HUES48 (cell line): ENCODE measurements at regions not wholly inside any gene's neighbourhood (a gene's known extent, or its start where the extent isn't known, plus 50 kb on each side); places are given as distances from the start of the nearest gene placed in this dataset.

Experiments
- H3K27ac ChIP-seq: one replicate; pipeline ENCODE4 v1.7.0; 2013; ENCODE audit warnings: low read depth, low read length, inconsistent platforms
- H3K27me3 ChIP-seq: 2 replicates; pipeline ENCODE4 v1.6.1; 2013; ENCODE audit warnings: mild to moderate bottlenecking, low read length; ENCODE audit not compliant: control insufficient read depth, insufficient read depth
- H3K36me3 ChIP-seq: 2 replicates; pipeline ENCODE4 v1.6.1; 2013; ENCODE audit warnings: low read length; ENCODE audit not compliant: control insufficient read depth, insufficient read depth
- H3K4me1 ChIP-seq: 2 replicates; pipeline ENCODE4 v1.6.1; 2013; ENCODE audit warnings: mild to moderate bottlenecking, low read length; ENCODE audit not compliant: control insufficient read depth, insufficient read depth
- H3K4me3 ChIP-seq: 2 replicates; pipeline ENCODE4 v1.5.1; 2013; ENCODE audit warnings: mild to moderate bottlenecking, low read depth, low read length
- H3K9ac ChIP-seq: 2 replicates; pipeline ENCODE4 v1.6.1; 2013; ENCODE audit warnings: mild to moderate bottlenecking, low read depth, low read length, moderate library complexity
- H3K9me3 ChIP-seq: 2 replicates; pipeline ENCODE4 v1.6.1; 2013; ENCODE audit warnings: low read length; ENCODE audit not compliant: control insufficient read depth, insufficient read depth

DNA sequence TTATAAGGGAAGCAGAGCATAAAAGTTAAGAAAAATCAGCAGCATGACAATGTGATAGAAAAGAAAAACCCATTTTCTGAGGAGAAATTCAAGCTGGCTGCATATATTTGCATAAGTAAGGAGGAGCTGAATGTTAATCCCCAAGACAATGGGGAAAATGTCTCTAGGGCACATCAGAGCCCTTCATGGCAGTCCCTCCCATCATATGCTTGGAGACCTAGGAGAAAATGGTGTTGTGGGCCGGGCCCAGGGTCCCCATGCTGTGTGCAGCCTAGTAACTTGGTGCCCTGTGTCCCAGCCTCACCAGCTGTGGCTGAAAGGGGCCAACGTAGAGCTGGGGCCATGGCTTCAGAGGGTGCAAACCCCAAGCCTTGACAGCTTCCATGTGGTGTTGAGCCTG, 100.6 kb upstream of the PLPPR4 start:
- Histone ChIP-seq H3K9me3 (no peaks in the 10 kb centered on the region), H3K4me1 (no peaks in the 10 kb centered on the region)

DNA sequence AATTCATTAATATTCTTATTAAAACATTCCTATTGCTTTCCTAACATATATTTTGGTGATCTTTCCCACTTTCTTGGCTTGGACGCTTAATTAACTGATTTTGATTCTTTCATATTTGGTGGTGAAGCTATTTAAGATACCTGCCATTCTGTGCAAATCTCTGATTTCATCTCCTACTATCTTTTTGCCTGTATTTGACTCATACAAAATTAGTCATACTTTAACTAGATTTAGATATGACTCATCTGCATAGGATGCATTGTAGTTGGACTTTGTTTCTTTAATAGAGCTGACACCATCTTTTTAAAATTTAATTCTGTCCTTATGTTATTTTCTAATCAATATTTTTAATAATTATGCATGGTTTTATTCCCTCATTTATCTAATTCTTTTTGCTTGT, 93.8 kb upstream of the PLPPR4 start:
- Histone ChIP-seq H3K9ac (no peak overlapping the region), H3K4me1 (no peaks in the 10 kb centered on the region), H3K4me3 (no peak overlapping the region), H3K27ac (no peak overlapping the region), H3K27me3 (no peaks in the 10 kb centered on the region), H3K36me3 (no peaks in the 10 kb centered on the region), H3K9me3 (no peaks in the 10 kb centered on the region)

More for the DNA sequence above, 100.6 kb upstream of the PLPPR4 start:
- Histone ChIP-seq H3K27me3 (no peaks in the 10 kb centered on the region), H3K9ac (no peak overlapping the region), H3K27ac (no peak overlapping the region), H3K4me3 (no peak overlapping the region), H3K36me3 (no peaks in the 10 kb centered on the region)

DNA sequence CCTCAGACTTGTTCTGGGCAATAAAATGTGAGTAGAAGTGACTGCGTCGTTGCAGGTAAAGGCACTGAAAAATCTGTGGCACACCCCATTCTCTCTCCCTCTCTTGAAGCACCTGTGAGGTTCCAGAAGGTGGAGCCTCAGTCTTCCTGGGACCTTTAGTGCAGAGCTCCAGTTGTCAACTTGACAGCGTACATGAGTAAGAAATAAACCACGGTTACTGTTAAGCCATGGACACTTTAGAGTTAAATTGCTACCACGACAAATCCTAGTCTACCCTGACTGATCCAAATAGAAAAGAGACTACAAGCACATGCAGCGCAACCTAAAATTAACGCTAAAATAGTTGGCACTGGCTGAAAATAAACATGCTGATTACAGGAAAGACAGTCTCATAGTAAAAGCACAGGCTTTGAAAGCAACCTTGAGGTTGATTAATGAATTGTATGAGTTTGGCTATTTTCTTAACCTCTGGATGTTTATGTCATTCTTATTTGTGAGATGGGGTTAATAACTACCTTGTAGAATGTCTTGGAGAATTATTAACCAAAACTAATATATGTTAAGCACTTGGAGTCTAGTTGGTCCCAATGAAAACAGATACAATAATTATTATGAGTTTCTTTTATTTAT, 93.0 kb upstream of the PLPPR4 start:
- no peak overlapping the region for H3K27ac ChIP-seq
- no peaks in the 10 kb centered on the region for H3K36me3 ChIP-seq
- H3K9ac ChIP-seq, result no peak overlapping the region

DNA sequence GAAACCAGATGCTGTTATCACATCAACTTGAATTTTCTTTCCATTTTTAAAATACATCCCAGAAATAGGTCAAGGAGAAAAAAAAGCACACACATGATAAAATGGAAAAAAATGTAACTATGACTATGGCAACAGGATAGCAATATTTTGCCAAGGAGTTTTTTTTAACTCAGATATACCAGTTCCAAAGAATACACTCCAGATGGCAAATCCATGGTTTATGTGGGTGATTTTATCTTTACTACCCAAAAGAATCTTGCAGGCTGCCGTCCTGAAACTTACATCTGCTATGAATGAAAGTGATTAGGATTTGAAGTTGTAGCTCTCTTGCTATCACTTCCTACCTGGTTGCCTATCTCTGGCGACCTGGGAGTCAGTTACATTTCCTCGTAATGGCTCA, 91.0 kb upstream of the PLPPR4 start:
- H3K36me3 ChIP-seq, result no peaks in the 10 kb centered on the region
- H3K27ac ChIP-seq, result no peak overlapping the region

More for the DNA sequence above, 93.0 kb upstream of the PLPPR4 start:
- no peaks in the 10 kb centered on the region for H3K9me3 ChIP-seq
- no peaks in the 10 kb centered on the region for H3K27me3 ChIP-seq
- H3K4me1 ChIP-seq, result no peaks in the 10 kb centered on the region
- H3K4me3 ChIP-seq, result no peak overlapping the region

DNA sequence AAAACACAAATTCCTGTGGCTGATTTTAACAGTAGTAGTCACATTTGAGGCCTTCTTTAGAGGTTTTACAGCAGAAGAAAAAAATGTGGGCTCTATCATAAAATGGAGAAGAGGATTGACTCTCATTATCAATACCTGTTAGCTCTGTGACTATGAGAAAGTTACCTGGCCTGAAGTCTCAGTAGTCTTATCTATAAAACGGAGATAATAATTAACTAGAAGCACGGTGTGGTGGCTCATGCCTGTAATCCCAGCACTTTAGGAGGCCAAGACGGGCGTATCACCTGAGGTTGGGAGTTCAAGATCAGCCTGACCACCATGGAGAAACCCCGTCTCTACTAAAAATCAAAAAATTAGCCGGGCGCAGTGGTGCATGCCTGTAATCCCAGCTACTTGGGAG, 90.4 kb upstream of the PLPPR4 start:
- no peaks in the 10 kb centered on the region for H3K9me3 ChIP-seq
- H3K9ac ChIP-seq, result no peak overlapping the region
- no peaks in the 10 kb centered on the region for H3K36me3 ChIP-seq
- no peaks in the 10 kb centered on the region for H3K27me3 ChIP-seq
- no peak overlapping the region for H3K27ac ChIP-seq
- H3K4me1 ChIP-seq, result no peaks in the 10 kb centered on the region
- no peak overlapping the region for H3K4me3 ChIP-seq

More for the DNA sequence above, 91.0 kb upstream of the PLPPR4 start:
- Histone ChIP-seq H3K9me3 (no peaks in the 10 kb centered on the region), H3K4me1 (no peaks in the 10 kb centered on the region), H3K27me3 (no peaks in the 10 kb centered on the region), H3K4me3 (no peak overlapping the region), H3K9ac (no peak overlapping the region)

DNA sequence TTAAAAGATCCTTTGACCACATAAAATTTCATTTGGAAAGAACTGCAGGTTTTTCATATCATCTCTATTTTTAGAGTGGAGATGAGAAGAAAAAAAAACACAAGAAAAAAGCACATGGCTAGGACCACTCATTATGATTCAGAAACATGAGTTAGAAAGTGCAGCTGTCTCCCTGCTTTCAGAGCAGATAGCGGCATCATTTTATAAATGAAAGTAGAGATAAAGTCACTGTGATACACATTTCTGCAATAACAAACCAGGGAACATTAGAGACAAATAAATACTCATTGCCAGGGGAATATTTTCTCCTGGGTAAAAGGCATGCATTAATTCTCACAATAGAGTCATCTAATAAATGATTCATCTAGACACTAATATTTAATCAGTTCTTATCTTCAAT, 87.5 kb upstream of the PLPPR4 start:
- no peaks in the 10 kb centered on the region for H3K27me3 ChIP-seq
- H3K4me3 ChIP-seq, result no peak overlapping the region
- no peaks in the 10 kb centered on the region for H3K36me3 ChIP-seq
- H3K9me3 ChIP-seq, result no peaks in the 10 kb centered on the region
- no peak overlapping the region for H3K27ac ChIP-seq
- H3K9ac ChIP-seq, result no peak overlapping the region
- no peaks in the 10 kb centered on the region for H3K4me1 ChIP-seq

DNA sequence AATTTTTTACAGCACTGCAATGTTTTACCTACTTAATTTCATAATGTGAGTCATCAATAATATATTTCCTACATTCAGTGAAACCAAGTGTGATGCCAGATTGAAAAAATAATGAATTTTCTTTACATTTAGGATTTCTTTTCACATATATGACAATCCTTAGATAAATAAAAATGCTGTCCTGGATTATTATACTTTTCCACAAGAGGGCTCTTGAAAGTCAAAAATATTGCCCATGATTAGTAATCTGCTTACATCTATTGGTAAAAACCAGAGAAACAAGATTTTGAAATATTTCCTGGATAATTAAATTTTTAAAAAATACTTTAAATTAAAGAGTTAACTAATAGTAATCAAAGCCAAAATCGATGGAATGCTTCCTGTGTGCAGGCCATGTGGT, 86.8 kb upstream of the PLPPR4 start:
- H3K27ac ChIP-seq, result no peak overlapping the region
- H3K4me1 ChIP-seq, result no peaks in the 10 kb centered on the region

DNA sequence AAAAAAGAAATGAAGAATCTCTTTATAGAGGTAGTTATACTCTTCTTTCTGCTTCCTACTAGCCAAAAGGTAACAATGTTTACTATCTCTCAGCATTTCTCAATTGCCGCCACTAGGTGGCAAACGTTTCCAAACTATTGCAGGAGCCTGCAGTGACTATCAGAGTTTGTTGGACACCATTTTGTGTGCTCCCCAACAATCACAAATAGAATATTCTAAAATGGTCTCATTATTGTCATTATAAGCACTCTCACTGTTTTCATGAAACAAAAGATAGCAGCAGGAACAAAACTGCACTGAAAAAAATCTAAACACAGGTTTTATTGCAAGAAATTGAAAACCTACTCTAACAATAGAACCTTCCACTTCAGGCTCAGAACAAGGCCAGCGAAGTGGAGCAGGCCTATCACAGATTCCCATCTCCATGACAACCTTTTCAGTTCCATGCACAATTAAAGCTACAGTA, 83.9 kb upstream of the PLPPR4 start:
- Histone ChIP-seq H3K4me3 (no peak overlapping the region), H3K36me3 (no peaks in the 10 kb centered on the region), H3K27ac (no peak overlapping the region), H3K4me1 (no peaks in the 10 kb centered on the region), H3K9me3 (no peaks in the 10 kb centered on the region), H3K9ac (no peak overlapping the region), H3K27me3 (no peaks in the 10 kb centered on the region)

More for the DNA sequence above, 86.8 kb upstream of the PLPPR4 start:
- H3K4me3 ChIP-seq, result no peak overlapping the region
- no peak overlapping the region for H3K9ac ChIP-seq
- no peaks in the 10 kb centered on the region for H3K36me3 ChIP-seq
- no peaks in the 10 kb centered on the region for H3K27me3 ChIP-seq
- no peaks in the 10 kb centered on the region for H3K9me3 ChIP-seq

DNA sequence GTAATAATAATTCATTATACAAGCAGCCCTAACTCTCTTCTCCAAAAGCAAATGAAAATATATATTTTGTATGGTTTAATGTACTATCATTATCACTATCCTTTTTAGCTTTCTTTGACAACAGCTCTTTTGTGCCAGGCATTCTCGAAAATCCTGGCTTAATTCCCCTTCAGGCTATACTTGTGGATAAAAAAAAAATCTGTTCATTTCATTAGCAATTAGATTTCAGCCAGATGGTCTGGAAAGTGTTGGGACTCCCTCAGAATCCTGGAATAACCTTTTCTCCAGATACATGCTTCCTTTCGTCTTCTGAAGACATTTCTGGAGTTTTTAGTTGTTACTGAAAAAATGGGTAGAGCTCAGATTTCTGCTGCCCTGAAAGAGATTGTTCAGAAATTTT, 83.4 kb upstream of the PLPPR4 start:
- H3K9ac ChIP-seq, result no peak overlapping the region
- H3K36me3 ChIP-seq, result no peaks in the 10 kb centered on the region
- no peak overlapping the region for H3K27ac ChIP-seq
- H3K27me3 ChIP-seq, result no peaks in the 10 kb centered on the region
- no peaks in the 10 kb centered on the region for H3K4me1 ChIP-seq
- no peak overlapping the region for H3K4me3 ChIP-seq
- H3K9me3 ChIP-seq, result no peaks in the 10 kb centered on the region

DNA sequence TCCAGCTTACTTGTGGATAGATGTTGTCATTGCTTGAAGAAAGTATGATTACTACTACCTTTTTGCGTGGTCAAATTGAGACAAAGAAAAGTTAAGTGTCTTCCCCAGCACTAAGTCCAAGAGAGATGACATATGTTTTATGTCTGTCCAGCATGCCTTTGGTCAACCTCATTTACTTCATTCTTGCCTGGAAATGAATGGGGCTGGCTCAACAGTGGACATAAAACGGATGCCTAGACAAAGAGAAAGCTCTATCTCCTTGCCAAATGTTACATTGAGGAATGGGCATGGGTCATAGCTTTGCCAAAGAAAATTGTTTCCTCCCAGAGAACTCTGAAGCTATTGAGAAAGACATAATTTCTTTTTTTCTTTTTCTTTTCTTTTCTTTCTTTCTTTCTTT, 82.4 kb upstream of the PLPPR4 start:
- H3K9me3 ChIP-seq, result no peaks in the 10 kb centered on the region
- H3K27me3 ChIP-seq, result no peaks in the 10 kb centered on the region
- no peak overlapping the region for H3K4me3 ChIP-seq
- H3K9ac ChIP-seq, result no peak overlapping the region
- no peaks in the 10 kb centered on the region for H3K36me3 ChIP-seq
- H3K27ac ChIP-seq, result no peak overlapping the region
- H3K4me1 ChIP-seq, result no peaks in the 10 kb centered on the region

DNA sequence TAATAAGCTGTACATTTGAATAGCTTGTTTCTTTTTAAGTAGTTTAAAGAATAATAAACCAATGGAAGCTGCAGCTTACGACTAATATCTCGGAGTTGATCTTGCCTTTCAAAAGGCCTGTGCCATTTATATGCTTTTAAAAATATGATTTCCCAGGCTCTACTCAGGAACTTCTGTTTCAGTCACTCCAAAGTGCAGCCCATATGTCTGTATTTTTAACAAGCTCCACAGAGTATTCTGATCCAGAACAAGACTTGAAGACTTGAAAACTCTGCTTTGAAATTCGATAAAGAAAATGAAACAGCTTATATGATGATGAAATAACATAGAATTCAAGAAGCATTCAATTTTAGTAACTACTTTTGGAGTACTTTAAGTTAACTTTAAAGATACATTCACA, 79.1 kb upstream of the PLPPR4 start:
- Histone ChIP-seq H3K9me3 (no peaks in the 10 kb centered on the region), H3K27me3 (no peaks in the 10 kb centered on the region), H3K4me1 (no peaks in the 10 kb centered on the region), H3K27ac (no peak overlapping the region), H3K9ac (no peak overlapping the region), H3K36me3 (no peaks in the 10 kb centered on the region), H3K4me3 (no peak overlapping the region)
